Endodermal cell (in vitro differentiated cells): ENCODE measurements at regions not wholly inside any gene's neighbourhood (a gene's known extent, or its start where the extent isn't known, plus 50 kb on each side); places are given as distances from the start of the nearest gene placed in this dataset.

ENCODE experiments used
- DNase-seq: peaks from one replicate; pipeline ENCODE4 v3.0.0-alpha.2; 2017
- H3K27ac ChIP-seq: 2 replicates; pipeline ENCODE4 v1.5.1; 2013; ENCODE audit warnings: mild to moderate bottlenecking, low read depth, low read length, moderate library complexity
- H3K27me3 ChIP-seq: 2 replicates; pipeline ENCODE4 v1.6.1; 2013; ENCODE audit warnings: mild to moderate bottlenecking, low read length, moderate library complexity; ENCODE audit not compliant: insufficient read depth, control insufficient read depth, poor library complexity, severe bottlenecking
- H3K36me3 ChIP-seq: 2 replicates; pipeline ENCODE4 v1.7.0; 2013; ENCODE audit warnings: mild to moderate bottlenecking, low read length, moderate library complexity; ENCODE audit not compliant: control insufficient read depth, insufficient read depth
- H3K4me1 ChIP-seq: one replicate; pipeline ENCODE4 v1.7.0; 2013; ENCODE audit warnings: low read length; ENCODE audit not compliant: control insufficient read depth, insufficient read depth
- H3K4me3 ChIP-seq: 2 replicates; pipeline ENCODE4 v1.5.1; 2013; ENCODE audit warnings: mild to moderate bottlenecking, low read length, moderate library complexity
- H3K9ac ChIP-seq: 2 replicates; pipeline ENCODE4 v1.6.1; 2013; ENCODE audit warnings: mild to moderate bottlenecking, low read length, moderate library complexity; ENCODE audit not compliant: poor library complexity, severe bottlenecking; ENCODE audit errors: extremely low read depth
- H3K9me3 ChIP-seq: 2 replicates; pipeline ENCODE4 v1.6.1; 2013; ENCODE audit warnings: mild to moderate bottlenecking, low read length, moderate library complexity; ENCODE audit not compliant: control insufficient read depth
- H3K27ac Mint-ChIP-seq: 2 replicates; pipeline ENCODE4 v1.8.0; 2020; ENCODE audit warnings: mixed read lengths
- H3K27me3 Mint-ChIP-seq: 2 replicates; pipeline ENCODE4 v1.8.0; 2021; ENCODE audit warnings: mild to moderate bottlenecking, mixed read lengths; ENCODE audit not compliant: insufficient read depth
- H3K36me3 Mint-ChIP-seq: 2 replicates; pipeline ENCODE4 v1.8.0; 2020; ENCODE audit warnings: low read depth, mixed read lengths
- H3K4me1 Mint-ChIP-seq: 2 replicates; pipeline ENCODE4 v1.8.0; 2020; ENCODE audit warnings: mixed read lengths
- H3K4me3 Mint-ChIP-seq: 2 replicates; pipeline ENCODE4 v1.8.0; 2020; ENCODE audit warnings: mild to moderate bottlenecking, moderate library complexity, mixed read lengths
- H3K9me3 Mint-ChIP-seq: 2 replicates; pipeline ENCODE4 v1.8.0; 2020; ENCODE audit warnings: mild to moderate bottlenecking, mixed read lengths
- CTCF ChIP-seq: fragments of 200-600 bp; sonication (generic); conservative IDR thresholded peaks from 2 replicates; pipeline ENCODE4 v1.5.0; 2021; ENCODE audit warnings: antibody characterized with exemption, mild to moderate bottlenecking
- WGBS, 2 experiments: methylation state at CpG; one replicate each; pipeline versions ENCODE4 v1.1.5 to v1.1.7; 2013; ENCODE audit warnings: missing lambda C conversion rate in 2 of 2, mixed read lengths in 1 of 2; ENCODE audit not compliant: insufficient coverage in 1 of 2, insufficient read length in 1 of 2; 5-methylcytosine and 5-hydroxymethylcytosine counted together

GRCh38 chr20:4546786-4547185, 139.5 kb upstream of the PRNP start:
- WGBS, 2 experiments = 83 to 95% methylated on average over 1 to 2 of the region's 2 CpGs
- Mint-ChIP-seq H3K9me3 (no peaks in the 10 kb centered on the region), H3K27ac (no peak overlapping the region)

DNA sequence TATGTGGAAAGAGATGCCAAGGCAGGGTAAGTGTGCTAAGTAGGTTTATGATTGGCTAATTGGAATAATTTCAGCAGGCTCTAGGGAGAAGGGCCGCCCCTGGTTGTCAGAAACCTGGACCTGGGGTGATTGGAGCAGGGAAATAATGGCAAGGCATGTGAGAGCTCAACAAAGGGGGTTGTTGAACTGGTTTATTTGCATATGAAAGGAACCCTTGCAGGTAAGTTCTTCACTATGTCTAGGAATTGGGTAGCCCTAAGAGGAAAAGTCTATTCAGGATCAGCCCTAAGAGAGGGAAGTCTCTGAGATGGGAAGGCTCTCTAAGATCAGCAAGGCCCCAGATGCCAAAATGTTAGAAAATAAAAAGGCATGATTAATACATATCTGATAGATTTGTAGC, 139.9 kb upstream of the PRNP start:
- TF ChIP-seq CTCF = no peak
- Mint-ChIP-seq H3K4me3 (no peak overlapping the region), H3K27me3 (no peaks in the 10 kb centered on the region), H3K4me1 (peaks cover 2% of the 10 kb centered on the region), H3K9me3 (no peaks in the 10 kb centered on the region), H3K27ac (no peak overlapping the region), H3K36me3 (no peaks in the 10 kb centered on the region)
- Histone ChIP-seq H3K9ac (no peak overlapping the region), H3K4me1 (no peaks in the 10 kb centered on the region), H3K27ac (no peak overlapping the region), H3K36me3 (no peaks in the 10 kb centered on the region), H3K27me3 (no peaks in the 10 kb centered on the region), H3K9me3 (no peaks in the 10 kb centered on the region), H3K4me3 (no peak overlapping the region)
- DNase-seq = peak; percentile 68
- 78% methylated on average over 1 of the region's 1 CpG for WGBS, 2 experiments

More at GRCh38 chr20:4546786-4547185, 139.5 kb upstream of the PRNP start:
- no peak overlapping the region for H3K27ac ChIP-seq
- Mint-ChIP-seq H3K36me3 (no peaks in the 10 kb centered on the region), H3K4me3 (no peak overlapping the region), H3K27me3 (no peaks in the 10 kb centered on the region), H3K4me1 (peaks cover 2% of the 10 kb centered on the region)
- H3K36me3 ChIP-seq = no peaks in the 10 kb centered on the region
- DNase-seq = no peak
- no peak for TF ChIP-seq CTCF
- H3K4me1 ChIP-seq = no peaks in the 10 kb centered on the region
- no peak overlapping the region for H3K4me3 ChIP-seq
- no peak overlapping the region for H3K9ac ChIP-seq
- no peaks in the 10 kb centered on the region for H3K9me3 ChIP-seq
- no peaks in the 10 kb centered on the region for H3K27me3 ChIP-seq

DNA sequence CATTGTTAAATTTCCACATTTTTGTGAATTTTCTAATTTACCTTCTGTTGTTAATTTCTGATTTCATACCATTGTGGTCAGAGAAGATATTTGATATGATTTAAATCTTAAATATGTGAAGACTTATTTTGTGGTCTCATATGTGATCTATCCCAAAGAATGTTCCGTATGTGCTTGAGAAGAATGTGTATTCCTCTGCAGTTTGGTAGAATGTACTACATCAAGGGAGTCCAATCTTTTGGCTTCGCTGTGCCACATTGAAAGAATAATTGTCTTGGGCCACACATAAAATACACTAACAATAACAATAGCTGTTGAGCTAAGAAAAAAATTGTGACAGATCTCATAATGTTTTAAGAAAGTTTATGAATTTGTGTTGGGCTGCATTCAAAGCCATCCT, 140.7 kb upstream of the PRNP start:
- Histone ChIP-seq H3K9ac (no peak overlapping the region), H3K36me3 (no peaks in the 10 kb centered on the region), H3K27ac (no peak overlapping the region), H3K4me1 (no peaks in the 10 kb centered on the region), H3K4me3 (no peak overlapping the region), H3K27me3 (no peaks in the 10 kb centered on the region), H3K9me3 (no peaks in the 10 kb centered on the region)
- WGBS, 2 experiments = 90% methylated on average over 2 of the region's 2 CpGs; no CpG with 5 or more reads in 1 of the 2 experiments
- Mint-ChIP-seq H3K4me3 (no peak overlapping the region), H3K27me3 (no peaks in the 10 kb centered on the region), H3K36me3 (no peaks in the 10 kb centered on the region), H3K27ac (no peak overlapping the region), H3K9me3 (no peaks in the 10 kb centered on the region), H3K4me1 (peaks cover 2% of the 10 kb centered on the region)
- TF ChIP-seq CTCF = no peak
- DNase-seq = no peak
